COLO668 (cell line): ENCODE measurements at regions not wholly inside any gene's neighbourhood (a gene's known extent, or its start where the extent isn't known, plus 50 kb on each side); places are given as distances from the start of the nearest gene placed in this dataset.
"Not testable (repeated sequence)": the region's sequence is repeated elsewhere in the genome, so short reads cannot be mapped to it uniquely, and the experiment has no call there.

Experiments
- DNase-seq: peaks from one replicate; lab custom pipeline; 2025; ENCODE audit not compliant: unreplicated experiment; lab: John Stamatoyannopoulos, UW

- DNase-seq, result no peak
Measured at GRCh38 chr22:22122348-22123117, 122.1 kb upstream of the VPREB1 start.

GRCh38 chr22:22121445-22121844, 123.1 kb upstream of the VPREB1 start:
- DNase-seq, result no peak

- no peak for DNase-seq
Measured at GRCh38 chr22:22120160-22120559, 124.4 kb upstream of the VPREB1 start.

GRCh38 chr22:22118987-22119386, 125.6 kb upstream of the VPREB1 start:
- DNase-seq, result no peak

- not testable (repeated sequence) for DNase-seq
Measured at GRCh38 chr22:22117864-22118544, 126.6 kb upstream of the VPREB1 start.

GRCh38 chr22:22116997-22117770, 127.4 kb upstream of the VPREB1 start:
- not testable (repeated sequence) for DNase-seq

- DNase-seq, result no peak
Measured at GRCh38 chr22:22113701-22114100, 130.9 kb upstream of the VPREB1 start.

GRCh38 chr22:22112533-22113294, 130.1 kb upstream of the TOP3B start:
- no peak for DNase-seq

- no peak for DNase-seq
Measured at GRCh38 chr22:22111983-22112382, 129.4 kb upstream of the TOP3B start.

- DNase-seq, result no peak
Measured at GRCh38 chr22:22111267-22111751, 128.7 kb upstream of the TOP3B start.

- DNase-seq, result peak; percentile 46
Measured at GRCh38 chr22:22110548-22111266, 128.1 kb upstream of the TOP3B start.

- DNase-seq, result no peak
Measured at GRCh38 chr22:22109693-22110466, 127.3 kb upstream of the TOP3B start.

GRCh38 chr22:22106855-22107254, 124.3 kb upstream of the TOP3B start:
- DNase-seq, result no peak

- DNase-seq, result no peak
Measured at GRCh38 chr22:22105364-22105763, 122.8 kb upstream of the TOP3B start.

- no peak for DNase-seq
Measured at GRCh38 chr22:22103078-22103875, 120.7 kb upstream of the TOP3B start.

GRCh38 chr22:22099833-22100812, 117.5 kb upstream of the TOP3B start:
- no peak for DNase-seq

- no peak for DNase-seq
Measured at GRCh38 chr22:22099194-22099486, 116.6 kb upstream of the TOP3B start.
